Mesenchymal stem cell (in vitro differentiated cells and primary cell): ENCODE measurements at regions not wholly inside any gene's neighbourhood (a gene's known extent, or its start where the extent isn't known, plus 50 kb on each side); places are given as distances from the start of the nearest gene placed in this dataset.

Experiments
- DNase-seq: peaks from one replicate; pipeline ENCODE4 v3.0.0-alpha.2; 2013
- H2AFZ ChIP-seq: one replicate; pipeline ENCODE4 v1.6.1; 2013; ENCODE audit warnings: low read depth, mild to moderate bottlenecking, control low read depth, inconsistent platforms, low read length, moderate library complexity
- H2AK5ac ChIP-seq: 2 replicates; pipeline ENCODE4 v1.6.1; 2013; ENCODE audit warnings: low read length, moderate library complexity, mild to moderate bottlenecking, inconsistent platforms; ENCODE audit not compliant: severe bottlenecking
- H2BK120ac ChIP-seq: one replicate; pipeline ENCODE4 v1.6.1; 2013; ENCODE audit warnings: low read depth, mild to moderate bottlenecking, inconsistent platforms, low read length, moderate library complexity
- H2BK12ac ChIP-seq, 2 experiments: one replicate each; pipeline ENCODE4 v1.6.1; 2013; ENCODE audit warnings: inconsistent platforms in 2 of 2, low read length in 2 of 2, mild to moderate bottlenecking in 2 of 2, moderate library complexity in 2 of 2, control low read depth in 1 of 2
- H2BK15ac ChIP-seq: one replicate; pipeline ENCODE4 v1.6.1; 2013; ENCODE audit warnings: mild to moderate bottlenecking, low read depth, inconsistent platforms; ENCODE audit not compliant: poor library complexity, severe bottlenecking
- H2BK5ac ChIP-seq: 2 replicates; pipeline ENCODE4 v1.6.1; 2013; ENCODE audit warnings: low read depth, mild to moderate bottlenecking, low read length, control low read depth, inconsistent platforms; ENCODE audit not compliant: poor library complexity, severe bottlenecking
- H3K14ac ChIP-seq, 2 experiments: one replicate each; pipeline ENCODE4 v1.6.1; 2013; ENCODE audit warnings: inconsistent platforms in 2 of 2, low read length in 2 of 2, control low read depth in 1 of 2, mild to moderate bottlenecking in 1 of 2, moderate library complexity in 1 of 2
- H3K18ac ChIP-seq, 2 experiments: one replicate each; pipeline ENCODE4 v1.6.1; 2013; ENCODE audit warnings: inconsistent platforms in 2 of 2, low read length in 2 of 2, control low read depth in 1 of 2, low read depth in 1 of 2, mild to moderate bottlenecking in 1 of 2
- H3K23ac ChIP-seq, 2 experiments: one replicate each; pipeline ENCODE4 v1.6.1; 2013; ENCODE audit warnings: inconsistent platforms in 2 of 2, low read length in 2 of 2, mild to moderate bottlenecking in 2 of 2, moderate library complexity in 2 of 2, control low read depth in 1 of 2
- H3K27ac ChIP-seq: 2 replicates; pipeline ENCODE4 v1.5.1; 2013; ENCODE audit warnings: mild to moderate bottlenecking, moderate library complexity, low read length, control low read depth, inconsistent platforms; ENCODE audit not compliant: poor library complexity, severe bottlenecking
- H3K27me3 ChIP-seq, 2 experiments: 2 replicates each; pipeline versions ENCODE4 v1.6.1 to v1.7.0; 2013; ENCODE audit warnings: low read length in 2 of 2, mild to moderate bottlenecking in 2 of 2, moderate library complexity in 2 of 2, control low read depth in 1 of 2, inconsistent platforms in 1 of 2; ENCODE audit not compliant: control insufficient read depth in 1 of 2, insufficient read depth in 1 of 2
- H3K36me3 ChIP-seq, 2 experiments: 2 replicates each; pipeline versions ENCODE4 v1.6.1 to v1.7.0; 2013; ENCODE audit warnings: low read length in 2 of 2, control low read depth in 1 of 2, inconsistent platforms in 1 of 2, low read depth in 1 of 2, mild to moderate bottlenecking in 1 of 2; ENCODE audit not compliant: insufficient read depth in 2 of 2, control insufficient read depth in 1 of 2
- H3K4ac ChIP-seq, 2 experiments: one replicate each; pipeline ENCODE4 v1.6.1; 2013; ENCODE audit warnings: inconsistent platforms in 2 of 2, low read length in 2 of 2, mild to moderate bottlenecking in 2 of 2, moderate library complexity in 2 of 2, control low read depth in 1 of 2, low read depth in 1 of 2
- H3K4me1 ChIP-seq: 2 replicates; pipeline ENCODE4 v1.6.1; 2013; ENCODE audit warnings: low read depth, low read length, control low read depth; ENCODE audit not compliant: control insufficient read depth, insufficient read depth
- H3K4me2 ChIP-seq: 2 replicates; pipeline ENCODE4 v1.6.1; 2013; ENCODE audit warnings: low read length, mild to moderate bottlenecking, inconsistent platforms; ENCODE audit not compliant: poor library complexity, severe bottlenecking
- H3K4me3 ChIP-seq, 2 experiments: 2 replicates each; pipeline versions ENCODE4 v1.5.1 to v1.7.0; 2013; ENCODE audit warnings: low read length in 2 of 2, mild to moderate bottlenecking in 2 of 2, control low read depth in 1 of 2, low read depth in 1 of 2; ENCODE audit not compliant: insufficient read depth in 1 of 2
- H3K79me1 ChIP-seq: replicated peaks from 2 replicates; pipeline ENCODE4 v1.6.1; 2013; ENCODE audit warnings: mild to moderate bottlenecking, control low read depth, low read length, inconsistent platforms; ENCODE audit not compliant: poor library complexity, severe bottlenecking
- H3K9ac ChIP-seq: 2 replicates; pipeline ENCODE4 v1.7.0; 2013; ENCODE audit warnings: mild to moderate bottlenecking, low read length, moderate library complexity
- H3K9me3 ChIP-seq: 2 replicates; pipeline ENCODE4 v1.7.0; 2013; ENCODE audit warnings: mild to moderate bottlenecking, low read length; ENCODE audit not compliant: control insufficient read depth
- H4K8ac ChIP-seq: one replicate; pipeline ENCODE4 v1.6.1; 2013; ENCODE audit warnings: inconsistent platforms, mild to moderate bottlenecking, low read length, moderate library complexity
- H4K91ac ChIP-seq: one replicate; pipeline ENCODE4 v1.6.1; 2013; ENCODE audit warnings: mild to moderate bottlenecking, low read length, inconsistent platforms
- WGBS: methylation state at CpG from one replicate; pipeline ENCODE4 v1.1.7; 2013; ENCODE audit warnings: mixed read lengths; 5-methylcytosine and 5-hydroxymethylcytosine counted together

- H3K27me3 ChIP-seq = no peaks in the 10 kb centered on the region
- H3K79me1 ChIP-seq = no peaks in the 10 kb centered on the region
- no peak overlapping the region for H2BK12ac ChIP-seq
- no peak overlapping the region for H3K9ac ChIP-seq
- no peak overlapping the region for H3K4ac ChIP-seq
- WGBS = no CpG with 5 or more reads among the region's 1 CpG
- peak overlapping the region; percentile 88 for H3K27ac ChIP-seq
- no peak overlapping the region for H3K14ac ChIP-seq
- no peak overlapping the region for H3K23ac ChIP-seq
- H3K36me3 ChIP-seq = no peaks in the 10 kb centered on the region
- no peak overlapping the region for H2BK15ac ChIP-seq
- no peak overlapping the region for H2AFZ ChIP-seq
- no peak overlapping the region for H4K8ac ChIP-seq
- H2BK5ac ChIP-seq = peak overlapping the region; percentile 76
- no peak overlapping the region for H2AK5ac ChIP-seq
- no peaks in the 10 kb centered on the region for H3K9me3 ChIP-seq
- no peak for DNase-seq
- H3K4me2 ChIP-seq = no peak overlapping the region
- H2BK120ac ChIP-seq = no peak overlapping the region
- no peak overlapping the region for H4K91ac ChIP-seq
- H3K18ac ChIP-seq = no peak overlapping the region
- peaks cover 3% of the 10 kb centered on the region for H3K4me1 ChIP-seq
- H3K4me3 ChIP-seq = no peak overlapping the region
These were observed 152.1 kb downstream of the FAT3 start for GRCh38 chr11:92376680-92377079.

- Histone ChIP-seq H3K9ac (no peak overlapping the region), H3K27ac (peak overlapping the region; percentile 78), H3K4me3 (no peak overlapping the region), H3K4me2 (no peak overlapping the region), H2AFZ (no peak overlapping the region), H2AK5ac (peak overlapping the region; percentile 9), H3K27me3 (no peaks in the 10 kb centered on the region), H3K14ac (no peak overlapping the region), H3K23ac (no peak overlapping the region), H4K91ac (no peak overlapping the region), H3K4ac (no peak overlapping the region), H2BK5ac (no peak overlapping the region), H3K4me1 (peaks cover 6% of the 10 kb centered on the region), H3K9me3 (no peaks in the 10 kb centered on the region), H4K8ac (no peak overlapping the region), H2BK15ac (no peak overlapping the region), H2BK120ac (no peak overlapping the region), H2BK12ac (no peak overlapping the region), H3K79me1 (no peaks in the 10 kb centered on the region), H3K36me3 (no peaks in the 10 kb centered on the region), H3K18ac (no peak overlapping the region)
- WGBS = 86% methylated on average over 3 of the region's 3 CpGs
- DNase-seq = no peak
These were observed 156.3 kb downstream of the FAT3 start for GRCh38 chr11:92380882-92381281.

GRCh38 chr11:92382311-92382710 lies 157.7 kb downstream of the FAT3 start:
- no peak overlapping the region for H3K23ac ChIP-seq
- H3K79me1 ChIP-seq = no peaks in the 10 kb centered on the region
- no peak overlapping the region for H2BK12ac ChIP-seq
- H3K9ac ChIP-seq = no peak overlapping the region
- H3K9me3 ChIP-seq = no peaks in the 10 kb centered on the region
- no peak overlapping the region for H3K18ac ChIP-seq
- no peak overlapping the region for H3K4ac ChIP-seq
- no peak overlapping the region for H2BK5ac ChIP-seq
- peak overlapping the region; percentile 39 for H2AK5ac ChIP-seq
- H4K91ac ChIP-seq = no peak overlapping the region
- no peak for DNase-seq
- H3K36me3 ChIP-seq = no peaks in the 10 kb centered on the region
- H3K14ac ChIP-seq = no peak overlapping the region
- H3K4me1 ChIP-seq = peaks cover 6% of the 10 kb centered on the region
- no peak overlapping the region for H4K8ac ChIP-seq
- no peaks in the 10 kb centered on the region for H3K27me3 ChIP-seq
- no peak overlapping the region for H2BK15ac ChIP-seq
- H3K4me2 ChIP-seq = no peak overlapping the region
- no peak overlapping the region for H3K27ac ChIP-seq
- H2BK120ac ChIP-seq = no peak overlapping the region
- H2AFZ ChIP-seq = no peak overlapping the region
- WGBS = 91% methylated on average over 3 of the region's 3 CpGs
- H3K4me3 ChIP-seq = no peak overlapping the region

DNA sequence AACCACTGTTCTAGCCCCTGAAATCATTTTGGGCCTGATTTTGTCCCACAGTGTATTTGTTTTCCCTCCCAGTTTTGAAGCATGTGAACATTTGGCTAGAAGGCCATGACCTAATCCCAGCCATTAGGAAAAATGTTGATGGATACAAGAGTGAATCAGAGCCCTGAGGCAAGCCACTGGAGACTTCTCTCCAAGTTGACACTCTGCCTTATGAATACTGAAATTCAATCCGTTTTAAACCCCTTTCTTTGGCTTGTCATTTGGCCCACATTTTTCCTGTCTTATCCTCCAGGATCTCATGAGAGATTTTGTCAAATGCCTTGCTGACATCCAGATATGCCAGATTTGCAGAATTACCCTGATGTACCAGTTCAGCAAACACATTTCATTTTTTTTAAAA lies 158.8 kb downstream of the FAT3 start:
- no peaks in the 10 kb centered on the region for H3K9me3 ChIP-seq
- H3K4ac ChIP-seq = no peak overlapping the region
- no peaks in the 10 kb centered on the region for H3K27me3 ChIP-seq
- H3K23ac ChIP-seq = no peak overlapping the region
- no peak overlapping the region for H4K91ac ChIP-seq
- H3K4me2 ChIP-seq = no peak overlapping the region
- H3K9ac ChIP-seq = peak overlapping the region; percentile 24
- no peak overlapping the region for H3K18ac ChIP-seq
- H3K79me1 ChIP-seq = no peaks in the 10 kb centered on the region
- peak overlapping the region; percentile 41 for H2AK5ac ChIP-seq
- no peak overlapping the region for H3K14ac ChIP-seq
- H4K8ac ChIP-seq = no peak overlapping the region
- H2BK15ac ChIP-seq = no peak overlapping the region
- no peaks in the 10 kb centered on the region for H3K36me3 ChIP-seq
- no peak overlapping the region for H2BK120ac ChIP-seq
- H2BK5ac ChIP-seq = no peak overlapping the region
- no peak overlapping the region for H2AFZ ChIP-seq
- no peak overlapping the region for H3K4me3 ChIP-seq
- H2BK12ac ChIP-seq = no peak overlapping the region
- peaks cover 6% of the 10 kb centered on the region for H3K4me1 ChIP-seq
- 4% methylated on average over 1 of the region's 1 CpG for WGBS
- DNase-seq = peak; percentile 33
- peak overlapping the region; percentile 51 for H3K27ac ChIP-seq
